IPS DF 4.7 (cell line): ENCODE measurements at regions not wholly inside any gene's neighbourhood (a gene's known extent, or its start where the extent isn't known, plus 50 kb on each side); places are given as distances from the start of the nearest gene placed in this dataset.

Experiments
- DNase-seq: peaks from one replicate; pipeline ENCODE4 v3.0.0-alpha.2; 2013; ENCODE audit warnings: low spot score; ENCODE audit errors: extremely low read depth

GRCh38 chr2:5121121-5121520 lies 571.1 kb upstream of the SOX11 start:
- no peak for DNase-seq

GRCh38 chr2:5121642-5122041 lies 570.5 kb upstream of the SOX11 start:
- DNase-seq, result no peak

GRCh38 chr2:5123582-5124196 lies 568.5 kb upstream of the SOX11 start:
- no peak for DNase-seq

- no peak for DNase-seq
Measured at GRCh38 chr2:5125017-5125730, 567.0 kb upstream of the SOX11 start.

GRCh38 chr2:5132281-5132680 lies 559.9 kb upstream of the SOX11 start:
- no peak for DNase-seq

- DNase-seq, result no peak
Measured at GRCh38 chr2:5140347-5140746, 551.8 kb upstream of the SOX11 start.

GRCh38 chr2:5144159-5144558 lies 548.0 kb upstream of the SOX11 start:
- DNase-seq, result no peak

GRCh38 chr2:5145053-5145452 lies 547.1 kb upstream of the SOX11 start:
- DNase-seq, result no peak

- DNase-seq, result no peak
Measured at GRCh38 chr2:5145801-5146200, 546.4 kb upstream of the SOX11 start.

- DNase-seq, result no peak
Measured at GRCh38 chr2:5148392-5149085, 543.6 kb upstream of the SOX11 start.

- no peak for DNase-seq
Measured at GRCh38 chr2:5150871-5151270, 541.3 kb upstream of the SOX11 start.

- no peak for DNase-seq
Measured at GRCh38 chr2:5164776-5165525, 527.2 kb upstream of the SOX11 start.

GRCh38 chr2:5172923-5173322 lies 519.3 kb upstream of the SOX11 start:
- no peak for DNase-seq

GRCh38 chr2:5173876-5174535 lies 518.2 kb upstream of the SOX11 start:
- no peak for DNase-seq

- DNase-seq, result no peak
Measured at GRCh38 chr2:5175231-5175630, 517.0 kb upstream of the SOX11 start.

- DNase-seq, result no peak
Measured at GRCh38 chr2:5176764-5177163, 515.4 kb upstream of the SOX11 start.

- no peak for DNase-seq
Measured at GRCh38 chr2:5183031-5183430, 509.2 kb upstream of the SOX11 start.

GRCh38 chr2:5187283-5187682 lies 504.9 kb upstream of the SOX11 start:
- no peak for DNase-seq

GRCh38 chr2:5188636-5189035 lies 503.5 kb upstream of the SOX11 start:
- DNase-seq, result no peak

- no peak for DNase-seq
Measured at GRCh38 chr2:5190023-5190422, 502.2 kb upstream of the SOX11 start.

GRCh38 chr2:5195636-5196035 lies 496.5 kb upstream of the SOX11 start:
- no peak for DNase-seq
